A549 (cell line): ENCODE measurements at regions not wholly inside any gene's neighbourhood (a gene's known extent, or its start where the extent isn't known, plus 50 kb on each side); places are given as distances from the start of the nearest gene placed in this dataset.

Source experiments
- ATAC-seq, 2 experiments: fragments of 200-7000 bp in 1 of 2; fragments of >200 bp in 1 of 2; cut with Nextera tagmentation in 1 of 2; cut with Tn5 transposase in 1 of 2; 3 replicates each; pipeline versions ENCODE4 v1.8.0 to v1.9.1; 2018 to 2020; ENCODE audit warnings: mild to moderate bottlenecking in 1 of 2, moderate library complexity in 1 of 2
- CTCF ChIA-PET: fragments of 300-600 bp; sonication (Branson Sonifier 250); formaldehyde crosslinking; extraction: SDS; loops from one replicate; lab custom pipeline; 2021; ENCODE audit warnings: antibody characterized with exemption, inconsistent platforms; lab: Yijun Ruan, JAX
- POLR2A ChIA-PET: fragments of 350-600 bp; formaldehyde crosslinking; extraction: SDS; loops from one replicate; lab custom pipeline; 2021; ENCODE audit warnings: antibody characterized with exemption, inconsistent platforms; lab: Yijun Ruan, JAX
- DNase-seq, 2 experiments: peaks; one replicate each; pipeline versions ENCODE4 v3.0.0 to v3.0.0-alpha.2; 2011 to 2016; ENCODE audit warnings: low read depth in 1 of 2, low spot score in 1 of 2
- FAIRE-seq: peaks from 2 replicates; lab custom pipeline; 2011; peaks lifted over from hg19 to GRCh38; lab: Jason Lieb, UNC
- H3K27ac ChIP-seq, 2 experiments: fragments of >200 bp; sonication (Bioruptor Twin); formaldehyde crosslinking; 3 replicates each; pipeline ENCODE4 v1.5.1; 2016 to 2017
- H3K4me1 ChIP-seq: fragments of >200 bp; sonication (Bioruptor Twin); formaldehyde crosslinking; 3 replicates; pipeline ENCODE4 v1.6.1; 2016
- H3K4me2 ChIP-seq: fragments of >200 bp; sonication (Bioruptor Twin); formaldehyde crosslinking; 3 replicates; pipeline ENCODE4 v1.6.1; 2016
- H3K4me3 ChIP-seq: fragments of >200 bp; sonication (Bioruptor Twin); formaldehyde crosslinking; 3 replicates; pipeline ENCODE4 v1.5.1; 2016
- H3K9me3 ChIP-seq: fragments of >200 bp; sonication (Bioruptor Twin); formaldehyde crosslinking; 3 replicates; pipeline ENCODE4 v1.6.1; 2016
- BHLHE40 ChIP-seq: IDR thresholded peaks from 2 replicates; pipeline ENCODE4 v1.6.1; 2012; ENCODE audit warnings: low read depth, low read length, inconsistent platforms
- CHD2 ChIP-seq: fragments of 150-350 bp; IDR thresholded peaks from 2 replicates; pipeline ENCODE4 v1.6.1; 2014; ENCODE audit warnings: low read length; ENCODE audit not compliant: partially characterized antibody
- CHD4 ChIP-seq: fragments of 200-600 bp; sonication (generic); IDR thresholded peaks from 2 replicates; pipeline ENCODE4 v1.6.1; 2016; ENCODE audit warnings: antibody characterized with exemption, mild to moderate bottlenecking, borderline replicate concordance
- ESRRA ChIP-seq: fragments of 150-350 bp; IDR thresholded peaks from 2 replicates; pipeline ENCODE4 v1.6.1; 2014; ENCODE audit warnings: mild to moderate bottlenecking, low read length, borderline replicate concordance
- FOSL2 ChIP-seq, 2 experiments: fragments of 450-650 bp in 1 of 2; fragments of >200 bp in 1 of 2; sonication (Bioruptor Twin) in 1 of 2; formaldehyde crosslinking; IDR thresholded peaks; 2 replicates each; pipeline versions ENCODE4 v1.5.0 to v1.6.1; 2016 to 2020; ENCODE audit warnings: mild to moderate bottlenecking in 1 of 2, moderate library complexity in 1 of 2
- FOXS1 ChIP-seq: fragments of 250-450 bp; sonication (Bioruptor Pico); IDR thresholded peaks from 2 replicates; pipeline ENCODE4 v1.5.0; 2020; ENCODE audit warnings: mild to moderate bottlenecking, moderate library complexity
- HDAC2 ChIP-seq: fragments of 200-600 bp; sonication (generic); IDR thresholded peaks from 2 replicates; pipeline ENCODE4 v1.6.1; 2016
- HOXA7 ChIP-seq: fragments of 250-450 bp; sonication (Bioruptor Pico); IDR thresholded peaks from 2 replicates; pipeline ENCODE4 v1.5.0; 2020; ENCODE audit warnings: mild to moderate bottlenecking, moderate library complexity
- MAZ ChIP-seq: fragments of 150-350 bp; IDR thresholded peaks from 2 replicates; pipeline ENCODE4 v1.6.1; 2014; ENCODE audit warnings: antibody characterized with exemption, low read depth, low read length, borderline replicate concordance
- MYC ChIP-seq: IDR thresholded peaks from 2 replicates; pipeline ENCODE4 v1.6.1; 2012; ENCODE audit warnings: mild to moderate bottlenecking, inconsistent platforms, low read length, improper control_type of control experiment, borderline replicate concordance
- NFE2L2 ChIP-seq: fragments of 150-350 bp; conservative IDR thresholded peaks from 2 replicates; pipeline ENCODE4 v1.6.1; 2014; ENCODE audit warnings: low read length
- PHF8 ChIP-seq: fragments of 200-600 bp; sonication (generic); IDR thresholded peaks from 2 replicates; pipeline ENCODE4 v1.6.1; 2016; ENCODE audit warnings: low read depth, mild to moderate bottlenecking, antibody characterized with exemption, moderate library complexity, borderline replicate concordance
- POLR2A ChIP-seq: IDR thresholded peaks from 2 replicates; pipeline ENCODE4 v1.6.1; 2012; ENCODE audit warnings: mild to moderate bottlenecking, low read length
- RARB ChIP-seq: fragments of 250-450 bp; sonication (Bioruptor Pico); IDR thresholded peaks from 2 replicates; pipeline ENCODE4 v1.8.0; 2021; ENCODE audit warnings: mild to moderate bottlenecking, moderate library complexity
- RFX5 ChIP-seq: fragments of 450-650 bp; IDR thresholded peaks from 2 replicates; pipeline ENCODE4 v1.7.1; 2014; ENCODE audit warnings: antibody characterized with exemption, mild to moderate bottlenecking, moderate library complexity
- RNF2 ChIP-seq: fragments of 200-600 bp; sonication (generic); IDR thresholded peaks from 2 replicates; pipeline ENCODE4 v1.6.1; 2016; ENCODE audit warnings: low read depth, mild to moderate bottlenecking, antibody characterized with exemption, moderate library complexity, borderline replicate concordance
- TP53 ChIP-seq: fragments of 250-450 bp; sonication (Bioruptor Pico); IDR thresholded peaks from 2 replicates; pipeline ENCODE4 v1.5.0; 2021; ENCODE audit warnings: mild to moderate bottlenecking, moderate library complexity
- ZSCAN20 ChIP-seq: fragments of 250-450 bp; sonication (Bioruptor Pico); IDR thresholded peaks from 2 replicates; pipeline ENCODE4 v1.8.0; 2022; ENCODE audit warnings: mild to moderate bottlenecking, moderate library complexity
- WGBS: methylation state at CpG from one replicate; pipeline ENCODE4 v1.1.6; 2017; ENCODE audit errors: missing lambda C conversion rate; 5-methylcytosine and 5-hydroxymethylcytosine counted together
- TF ChIP-seq, protein P1 (sequence below): IDR thresholded peaks from 2 replicates; pipeline ENCODE4 v1.6.1; 2012
- TF ChIP-seq, protein P2 (sequence below): fragments of 450-650 bp; IDR thresholded peaks from 2 replicates; pipeline ENCODE4 v1.6.1; 2014; ENCODE audit warnings: antibody characterized with exemption
- TF ChIP-seq, protein P3 (sequence below): fragments of >200 bp; sonication (Bioruptor Twin); formaldehyde crosslinking; IDR thresholded peaks from 2 replicates; pipeline ENCODE4 v1.6.1; 2016
- TF ChIP-seq, protein P4 (sequence below): fragments of 250-450 bp; sonication (Bioruptor Pico); IDR thresholded peaks from 2 replicates; pipeline ENCODE4 v1.5.0; 2020; ENCODE audit warnings: low read depth, mild to moderate bottlenecking, moderate library complexity
- TF ChIP-seq, protein P5 (sequence below): fragments of 250-450 bp; sonication (Bioruptor Pico); IDR thresholded peaks from 2 replicates; pipeline ENCODE4 v1.5.0; 2021; ENCODE audit warnings: mild to moderate bottlenecking, moderate library complexity, borderline replicate concordance

DNA sequence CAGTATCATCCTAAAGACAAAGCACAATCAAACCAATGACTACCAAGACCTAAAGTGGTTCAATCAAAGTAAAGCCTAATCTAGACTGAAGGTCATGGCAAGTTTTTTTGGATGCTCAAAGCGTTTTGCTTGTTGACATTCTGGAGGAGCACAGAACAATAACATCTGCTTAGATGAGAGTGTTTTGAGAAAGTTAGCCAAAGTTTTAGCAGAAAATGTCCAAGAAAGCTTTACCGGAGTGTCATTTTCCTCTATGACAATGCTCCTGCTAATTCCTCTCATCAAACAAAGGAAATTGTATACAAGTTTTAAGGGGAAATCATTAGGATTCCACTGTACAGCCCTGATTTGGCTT, 256.9 kb upstream of the FAT3 start:
- WGBS: 69% methylated on average over 2 of the region's 2 CpGs
- TF ChIP-seq PHF8 (no peak), HOXA7 (CRISPR knock-in tag) (no peak), FOSL2 (IDR thresholded peaks at IDR 0.05) (no peak), FOSL2 (CRISPR knock-in tag; IDR thresholded peaks at IDR 0.05) (no peak), ESRRA (no peak), TP53 (CRISPR knock-in tag) (no peak)
- no peaks in the 10 kb centered on the region for H3K4me1 ChIP-seq
- DNase-seq: no peak
- no peaks in the 10 kb centered on the region for H3K9me3 ChIP-seq
- H3K4me3 ChIP-seq: no peak overlapping the region
- no peak for ATAC-seq
- no peak overlapping the region for H3K27ac ChIP-seq
- no peak overlapping the region for H3K4me2 ChIP-seq
- ChIA-PET CTCF (interaction anchor here (0.5 kb wide), 1 partner anchor 190 kb away, joined by 3 read pairs; no protein-coding TSS in a partner anchor), POLR2A (no interaction called here)
- peak; percentile 18 for FAIRE-seq

DNA sequence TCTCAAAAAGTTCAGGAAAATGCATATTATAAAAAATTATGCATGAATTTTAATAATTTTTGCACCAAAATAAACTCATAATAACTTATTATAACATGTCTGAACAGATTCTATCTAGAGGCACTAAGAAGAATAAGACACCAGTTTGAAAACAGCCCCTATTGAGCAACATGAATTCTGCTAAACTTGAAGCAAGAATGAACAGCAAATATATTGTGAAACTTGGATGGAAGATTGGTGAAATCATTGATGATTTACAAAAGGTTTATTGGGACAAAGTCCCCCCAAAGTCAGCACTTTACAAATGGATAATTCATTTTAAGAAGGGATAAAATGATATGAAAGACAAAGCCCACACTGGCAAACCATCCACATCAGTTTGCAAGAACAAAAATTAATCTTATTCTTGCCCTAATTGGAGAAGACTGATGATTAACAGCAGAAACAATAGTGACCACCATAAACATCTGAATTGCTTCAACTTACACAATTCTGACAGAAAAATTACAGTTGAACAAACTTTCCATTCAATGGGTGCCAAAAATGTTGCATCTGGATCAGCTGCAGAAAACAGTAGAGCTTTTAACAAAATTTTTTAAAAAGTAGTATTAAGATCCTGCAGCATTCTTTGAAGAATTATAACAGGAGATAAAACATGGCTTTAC, 257.5 kb upstream of the FAT3 start:
- Histone ChIP-seq H3K4me1 (no peaks in the 10 kb centered on the region), H3K4me2 (no peak overlapping the region), H3K9me3 (no peaks in the 10 kb centered on the region), H3K27ac (no peak overlapping the region), H3K4me3 (no peak overlapping the region)
- no peak for DNase-seq
- ChIA-PET CTCF (interaction anchor here (0.5 kb wide), 1 partner anchor 189 kb away, joined by 3 read pairs; no protein-coding TSS in a partner anchor), POLR2A (no interaction called here)
- no peak for FAIRE-seq
- ATAC-seq: no peak
- TF ChIP-seq RARB (CRISPR knock-in tag) (no peak), MYC (no peak), HOXA7 (CRISPR knock-in tag) (no peak), POLR2A (no peak)
- TF ChIP-seq, protein P1, sequence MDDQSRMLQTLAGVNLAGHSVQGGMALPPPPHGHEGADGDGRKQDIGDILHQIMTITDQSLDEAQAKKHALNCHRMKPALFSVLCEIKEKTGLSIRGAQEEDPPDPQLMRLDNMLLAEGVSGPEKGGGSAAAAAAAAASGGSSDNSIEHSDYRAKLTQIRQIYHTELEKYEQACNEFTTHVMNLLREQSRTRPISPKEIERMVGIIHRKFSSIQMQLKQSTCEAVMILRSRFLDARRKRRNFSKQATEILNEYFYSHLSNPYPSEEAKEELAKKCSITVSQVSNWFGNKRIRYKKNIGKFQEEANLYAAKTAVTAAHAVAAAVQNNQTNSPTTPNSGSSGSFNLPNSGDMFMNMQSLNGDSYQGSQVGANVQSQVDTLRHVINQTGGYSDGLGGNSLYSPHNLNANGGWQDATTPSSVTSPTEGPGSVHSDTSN: no peak

DNA sequence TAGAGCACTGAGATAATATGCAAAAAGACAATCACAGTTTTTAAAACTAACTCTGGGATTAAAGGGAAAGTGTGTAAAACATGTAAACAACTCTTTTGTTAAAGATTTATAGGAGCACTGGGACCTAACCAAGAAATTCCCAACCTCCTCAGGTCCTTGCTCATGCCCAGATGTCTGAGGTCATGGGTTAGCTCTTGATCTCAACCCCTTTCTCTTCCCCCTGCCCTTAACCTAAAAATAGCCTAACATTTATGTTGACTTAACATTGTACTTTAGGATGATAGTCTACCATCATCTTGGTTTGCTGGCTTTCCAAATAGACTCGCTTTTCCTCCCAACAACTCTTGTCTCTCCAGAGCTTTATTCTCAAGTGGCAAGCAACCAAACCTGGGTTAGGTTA, 258.2 kb upstream of the FAT3 start:
- no peak overlapping the region for H3K4me3 ChIP-seq
- peaks cover 4% of the 10 kb centered on the region; the same call in 1 of the 3 replicates for H3K9me3 ChIP-seq
- no peak overlapping the region for H3K4me2 ChIP-seq
- TF ChIP-seq ZSCAN20 (CRISPR knock-in tag) (no peak), MAZ (no peak), PHF8 (no peak), BHLHE40 (no peak), FOXS1 (CRISPR knock-in tag) (no peak), HOXA7 (CRISPR knock-in tag) (no peak), NFE2L2 (no peak), HDAC2 (no peak), CHD4 (no peak), CHD2 (no peak), RFX5 (no peak), RNF2 (no peak)
- TF ChIP-seq, protein P2, sequence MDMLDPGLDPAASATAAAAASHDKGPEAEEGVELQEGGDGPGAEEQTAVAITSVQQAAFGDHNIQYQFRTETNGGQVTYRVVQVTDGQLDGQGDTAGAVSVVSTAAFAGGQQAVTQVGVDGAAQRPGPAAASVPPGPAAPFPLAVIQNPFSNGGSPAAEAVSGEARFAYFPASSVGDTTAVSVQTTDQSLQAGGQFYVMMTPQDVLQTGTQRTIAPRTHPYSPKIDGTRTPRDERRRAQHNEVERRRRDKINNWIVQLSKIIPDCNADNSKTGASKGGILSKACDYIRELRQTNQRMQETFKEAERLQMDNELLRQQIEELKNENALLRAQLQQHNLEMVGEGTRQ: no peak
- TF ChIP-seq, protein P3, sequence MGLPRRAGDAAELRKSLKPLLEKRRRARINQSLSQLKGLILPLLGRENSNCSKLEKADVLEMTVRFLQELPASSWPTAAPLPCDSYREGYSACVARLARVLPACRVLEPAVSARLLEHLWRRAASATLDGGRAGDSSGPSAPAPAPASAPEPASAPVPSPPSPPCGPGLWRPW: no peak
- TF ChIP-seq, protein P4, sequence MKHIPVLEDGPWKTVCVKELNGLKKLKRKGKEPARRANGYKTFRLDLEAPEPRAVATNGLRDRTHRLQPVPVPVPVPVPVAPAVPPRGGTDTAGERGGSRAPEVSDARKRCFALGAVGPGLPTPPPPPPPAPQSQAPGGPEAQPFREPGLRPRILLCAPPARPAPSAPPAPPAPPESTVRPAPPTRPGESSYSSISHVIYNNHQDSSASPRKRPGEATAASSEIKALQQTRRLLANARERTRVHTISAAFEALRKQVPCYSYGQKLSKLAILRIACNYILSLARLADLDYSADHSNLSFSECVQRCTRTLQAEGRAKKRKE (CRISPR knock-in tag): no peak
- TF ChIP-seq, protein P5, sequence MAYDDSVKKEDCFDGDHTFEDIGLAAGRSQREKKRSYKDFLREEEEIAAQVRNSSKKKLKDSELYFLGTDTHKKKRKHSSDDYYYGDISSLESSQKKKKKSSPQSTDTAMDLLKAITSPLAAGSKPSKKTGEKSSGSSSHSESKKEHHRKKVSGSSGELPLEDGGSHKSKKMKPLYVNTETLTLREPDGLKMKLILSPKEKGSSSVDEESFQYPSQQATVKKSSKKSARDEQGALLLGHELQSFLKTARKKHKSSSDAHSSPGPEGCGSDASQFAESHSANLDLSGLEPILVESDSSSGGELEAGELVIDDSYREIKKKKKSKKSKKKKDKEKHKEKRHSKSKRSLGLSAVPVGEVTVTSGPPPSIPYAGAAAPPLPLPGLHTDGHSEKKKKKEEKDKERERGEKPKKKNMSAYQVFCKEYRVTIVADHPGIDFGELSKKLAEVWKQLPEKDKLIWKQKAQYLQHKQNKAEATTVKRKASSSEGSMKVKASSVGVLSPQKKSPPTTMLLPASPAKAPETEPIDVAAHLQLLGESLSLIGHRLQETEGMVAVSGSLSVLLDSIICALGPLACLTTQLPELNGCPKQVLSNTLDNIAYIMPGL (CRISPR knock-in tag): no peak
- ChIA-PET POLR2A (no interaction called here), CTCF (no interaction called here)
- WGBS: 56% methylated on average over 1 of the region's 1 CpG
- H3K4me1 ChIP-seq: no peaks in the 10 kb centered on the region
- no peak for ATAC-seq
- DNase-seq: no peak
- no peak overlapping the region for H3K27ac ChIP-seq
- FAIRE-seq: no peak
